Liver (tissue), 8 donors: ENCODE measurements at regions not wholly inside any gene's neighbourhood (a gene's known extent, or its start where the extent isn't known, plus 50 kb on each side); places are given as distances from the start of the nearest gene placed in this dataset.
A peak's percentile ranks its signal among the peaks of the same experiment; 100 is the strongest.

Experiments used
- DNase-seq: peaks from one replicate; pipeline ENCODE4 v3.0.0-alpha.2; 2017; ENCODE audit warnings: low spot score
- H3K27ac ChIP-seq, 2 donors: one replicate each; pipeline ENCODE4 v1.7.0; 2013; ENCODE audit warnings: inconsistent platforms in 2 of 2, low read length in 2 of 2, control low read depth in 1 of 2, low read depth in 1 of 2, mild to moderate bottlenecking in 1 of 2
- H3K27me3 ChIP-seq, 4 donors: one replicate each; pipeline versions ENCODE4 v1.6.1 to v1.7.0; 2013; ENCODE audit warnings: low read length in 3 of 4, inconsistent platforms in 1 of 4, mild to moderate bottlenecking in 1 of 4, moderate library complexity in 1 of 4; ENCODE audit not compliant: control insufficient read depth in 4 of 4, insufficient read depth in 4 of 4
- H3K36me3 ChIP-seq, 4 donors: one replicate each; pipeline versions ENCODE4 v1.6.1 to v1.7.0; 2013; ENCODE audit warnings: low read length in 3 of 4, mild to moderate bottlenecking in 3 of 4, low read depth in 1 of 4, moderate library complexity in 1 of 4; ENCODE audit not compliant: control insufficient read depth in 4 of 4, insufficient read depth in 3 of 4
- H3K4me1 ChIP-seq, 4 donors: one replicate each; pipeline versions ENCODE4 v1.6.1 to v1.7.0; 2013; ENCODE audit warnings: low read length in 3 of 4, mild to moderate bottlenecking in 3 of 4, moderate library complexity in 1 of 4; ENCODE audit not compliant: control insufficient read depth in 4 of 4, insufficient read depth in 4 of 4
- H3K4me3 ChIP-seq, 3 donors: one replicate each; pipeline versions ENCODE4 v1.6.1 to v1.7.0; 2013; ENCODE audit warnings: low read length in 3 of 3, control low read depth in 1 of 3, low read depth in 1 of 3, mild to moderate bottlenecking in 1 of 3
- H3K9ac ChIP-seq, 2 donors: one replicate each; pipeline ENCODE4 v1.7.0; 2013; ENCODE audit warnings: low read length in 2 of 2, mild to moderate bottlenecking in 2 of 2, moderate library complexity in 2 of 2, control low read depth in 1 of 2, low read depth in 1 of 2
- H3K9me3 ChIP-seq, 4 donors: one replicate each; pipeline versions ENCODE4 v1.6.1 to v1.7.0; 2013; ENCODE audit warnings: low read length in 3 of 4; ENCODE audit not compliant: control insufficient read depth in 4 of 4
- EGR1 ChIP-seq, 2 donors: IDR thresholded peaks; 2 replicates each; pipeline ENCODE4 v1.6.1; 2016 to 2018; ENCODE audit warnings: antibody characterized with exemption in 2 of 2, low read depth in 2 of 2
- FOXA1 ChIP-seq: IDR thresholded peaks from 2 replicates; pipeline ENCODE4 v1.6.1; 2016; ENCODE audit warnings: antibody characterized with exemption
- FOXA2 ChIP-seq: IDR thresholded peaks from 2 replicates; pipeline ENCODE4 v1.6.1; 2016; ENCODE audit warnings: antibody characterized with exemption
- GABPA ChIP-seq, 2 donors: IDR thresholded peaks in 1 of 2; conservative IDR thresholded peaks in 1 of 2; 2 replicates each; pipeline ENCODE4 v1.6.1; 2016; ENCODE audit warnings: antibody characterized with exemption in 2 of 2, mild to moderate bottlenecking in 1 of 2, moderate library complexity in 1 of 2
- HNF4A ChIP-seq, 2 donors: conservative IDR thresholded peaks; 2 replicates each; pipeline ENCODE4 v1.6.1; 2016; ENCODE audit warnings: antibody characterized with exemption in 2 of 2, mild to moderate bottlenecking in 2 of 2
- JUND ChIP-seq, 2 donors: IDR thresholded peaks; 2 replicates each; pipeline ENCODE4 v1.6.1; 2016; ENCODE audit warnings: antibody characterized with exemption in 2 of 2
- NR2F2 ChIP-seq: IDR thresholded peaks from 2 replicates; pipeline ENCODE4 v1.6.1; 2016; ENCODE audit warnings: antibody characterized with exemption
- RAD21 ChIP-seq, 2 donors: IDR thresholded peaks; 2 replicates each; pipeline ENCODE4 v1.6.1; 2016; ENCODE audit warnings: antibody characterized with exemption in 2 of 2, mild to moderate bottlenecking in 2 of 2
- RXRA ChIP-seq, 2 donors: IDR thresholded peaks; 2 replicates each; pipeline ENCODE4 v1.6.1; 2017 to 2018; ENCODE audit warnings: antibody characterized with exemption in 2 of 2, mild to moderate bottlenecking in 1 of 2
- SP1 ChIP-seq: IDR thresholded peaks from 2 replicates; pipeline ENCODE4 v1.6.1; 2018; ENCODE audit warnings: antibody characterized with exemption, mild to moderate bottlenecking
- TAF1 ChIP-seq: conservative IDR thresholded peaks from 2 replicates; pipeline ENCODE4 v1.6.1; 2016; ENCODE audit warnings: antibody characterized with exemption, mild to moderate bottlenecking
- WGBS: extraction: QIAGEN DNeasy Blood & Tissue Kit; methylation state at CpG from one replicate; pipeline ENCODE4 v1.1.7; 2013; 5-methylcytosine and 5-hydroxymethylcytosine counted together
- TF ChIP-seq, protein P1 (sequence below): IDR thresholded peaks from 2 replicates; pipeline ENCODE4 v1.6.1; 2016; ENCODE audit warnings: antibody characterized with exemption
- TF ChIP-seq, protein P2 (sequence below): IDR thresholded peaks from 2 replicates; pipeline ENCODE4 v1.6.1; 2016; ENCODE audit warnings: antibody characterized with exemption
- TF ChIP-seq, protein P3 (sequence below): IDR thresholded peaks from 2 replicates; pipeline ENCODE4 v1.6.1; 2016; ENCODE audit warnings: antibody characterized with exemption
- TF ChIP-seq, protein P4 (sequence below): fragments of 150-350 bp; IDR thresholded peaks from 2 replicates; pipeline ENCODE4 v1.5.1; 2017; ENCODE audit warnings: improper control_type of control experiment, low read depth, low read length; ENCODE audit not compliant: missing input control
- TF ChIP-seq, protein P5 (sequence below): IDR thresholded peaks from 2 replicates; pipeline ENCODE4 v1.6.1; 2016; ENCODE audit warnings: antibody characterized with exemption, mild to moderate bottlenecking
- donor health status: healthy.
- donor health status: healthy.
- donor health status: healthy.
- donor health status: healthy.
- donor health status: healthy.

DNA sequence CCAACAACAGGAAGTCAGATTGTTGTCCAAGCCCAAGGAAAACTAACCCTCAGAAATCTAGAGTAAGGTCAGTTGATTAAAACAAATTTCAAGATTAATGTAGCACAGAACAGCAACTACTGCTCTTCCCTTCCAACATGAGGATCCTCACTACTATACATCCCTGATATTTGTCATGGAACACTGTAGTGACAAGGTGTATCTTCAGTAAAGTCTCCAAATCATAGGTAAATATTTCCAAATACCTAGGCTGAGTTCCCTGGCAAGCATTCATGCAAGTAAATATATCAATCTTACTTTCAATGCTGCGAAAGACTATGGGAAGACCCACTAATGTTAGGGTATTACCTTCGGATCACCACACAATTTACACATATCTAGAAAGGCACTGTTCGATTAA is 986.9 kb upstream of the ARRDC3 start:
- TF ChIP-seq JUND (IDR thresholded peaks at IDR 0.05) (no peak), FOXA2 (no peak), RXRA (IDR thresholded peaks at IDR 0.05) (no peak), HNF4A (conservative IDR thresholded peaks at IDR 0.05) (peak in 1 of 2 donors; percentile 29), NR2F2 (no peak), EGR1 (IDR thresholded peaks at IDR 0.05; ENCODE audit: low read depth in 2 of 2) (no peak)
- TF ChIP-seq, protein P1, sequence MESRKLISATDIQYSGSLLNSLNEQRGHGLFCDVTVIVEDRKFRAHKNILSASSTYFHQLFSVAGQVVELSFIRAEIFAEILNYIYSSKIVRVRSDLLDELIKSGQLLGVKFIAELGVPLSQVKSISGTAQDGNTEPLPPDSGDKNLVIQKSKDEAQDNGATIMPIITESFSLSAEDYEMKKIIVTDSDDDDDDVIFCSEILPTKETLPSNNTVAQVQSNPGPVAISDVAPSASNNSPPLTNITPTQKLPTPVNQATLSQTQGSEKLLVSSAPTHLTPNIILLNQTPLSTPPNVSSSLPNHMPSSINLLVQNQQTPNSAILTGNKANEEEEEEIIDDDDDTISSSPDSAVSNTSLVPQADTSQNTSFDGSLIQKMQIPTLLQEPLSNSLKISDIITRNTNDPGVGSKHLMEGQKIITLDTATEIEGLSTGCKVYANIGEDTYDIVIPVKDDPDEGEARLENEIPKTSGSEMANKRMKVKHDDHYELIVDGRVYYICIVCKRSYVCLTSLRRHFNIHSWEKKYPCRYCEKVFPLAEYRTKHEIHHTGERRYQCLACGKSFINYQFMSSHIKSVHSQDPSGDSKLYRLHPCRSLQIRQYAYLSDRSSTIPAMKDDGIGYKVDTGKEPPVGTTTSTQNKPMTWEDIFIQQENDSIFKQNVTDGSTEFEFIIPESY: no peak
- TF ChIP-seq, protein P2, sequence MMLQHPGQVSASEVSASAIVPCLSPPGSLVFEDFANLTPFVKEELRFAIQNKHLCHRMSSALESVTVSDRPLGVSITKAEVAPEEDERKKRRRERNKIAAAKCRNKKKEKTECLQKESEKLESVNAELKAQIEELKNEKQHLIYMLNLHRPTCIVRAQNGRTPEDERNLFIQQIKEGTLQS: no peak
- H3K4me1 ChIP-seq: peaks cover 0 to 24% (median 5%) of the 10 kb centered on the region in 4 donors
- DNase-seq: no peak
- H3K27me3 ChIP-seq: no peaks in the 10 kb centered on the region
- H3K4me3 ChIP-seq: no peak overlapping the region
- 67% methylated on average over 3 of the region's 3 CpGs for WGBS
- H3K9ac ChIP-seq: no peak overlapping the region
- no peaks in the 10 kb centered on the region for H3K36me3 ChIP-seq
- H3K27ac ChIP-seq: peak overlapping the region in 1 of 2 donors; percentile 65
- no peaks in the 10 kb centered on the region for H3K9me3 ChIP-seq

DNA sequence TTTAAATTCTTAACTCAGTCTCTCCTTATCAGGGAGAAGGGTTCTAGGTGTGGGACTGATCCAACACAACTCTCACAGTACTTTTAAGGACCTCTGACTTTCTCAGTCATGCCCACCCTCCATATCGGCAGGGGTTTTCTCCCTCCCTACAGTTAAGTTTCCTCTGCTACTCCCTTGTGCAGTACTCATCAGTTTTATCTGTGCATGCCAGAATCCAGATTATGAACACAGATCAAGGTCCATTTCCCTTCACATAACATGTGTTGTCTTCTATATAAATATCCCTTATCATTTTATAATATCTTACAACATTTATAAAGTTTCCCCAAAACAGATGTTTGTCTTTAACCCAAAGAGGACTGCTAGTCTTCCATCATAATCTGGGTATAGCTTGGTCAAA is 986.5 kb upstream of the ARRDC3 start:
- WGBS: 95% methylated on average over 1 of the region's 1 CpG

DNA sequence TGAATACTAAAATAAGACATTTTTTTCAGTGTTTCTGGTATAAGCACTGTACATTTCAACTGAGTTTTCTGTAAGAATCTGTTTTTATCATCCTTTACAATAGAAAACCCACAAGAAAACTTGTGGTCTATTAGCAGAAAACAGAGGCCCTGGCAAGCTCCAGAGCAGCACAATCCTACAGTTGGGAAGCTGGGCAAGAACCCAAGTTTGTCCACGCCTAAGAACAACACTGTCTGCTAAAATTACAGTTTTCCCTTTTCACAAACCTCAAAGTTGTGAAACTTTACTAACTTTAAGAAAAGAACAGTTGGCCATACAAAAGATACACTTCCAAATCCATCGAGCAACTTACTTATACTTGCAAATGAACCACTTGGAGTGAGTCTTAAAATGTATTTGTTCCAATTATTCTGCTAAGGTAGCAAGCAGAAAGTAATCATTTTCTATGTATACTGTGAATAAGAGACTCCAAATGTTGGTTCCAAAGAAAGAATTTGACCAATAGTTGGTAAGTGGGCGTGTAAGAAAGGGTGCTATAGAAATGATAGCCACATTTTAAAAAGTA is 982.0 kb upstream of the ARRDC3 start:
- no peak overlapping the region for H3K27ac ChIP-seq
- no peak for DNase-seq
- no peaks in the 10 kb centered on the region for H3K9me3 ChIP-seq
- no peaks in the 10 kb centered on the region for H3K36me3 ChIP-seq
- no peak overlapping the region for H3K9ac ChIP-seq
- no peak overlapping the region for H3K4me3 ChIP-seq
- peaks cover 0 to 10% (median 1%) of the 10 kb centered on the region in 4 donors for H3K4me1 ChIP-seq
- TF ChIP-seq TAF1 (no peak), FOXA1 (no peak), RAD21 (IDR thresholded peaks at IDR 0.05) (no peak), GABPA (IDR thresholded peaks at IDR 0.05 in 1 of 2, conservative IDR thresholded peaks at IDR 0.05 in 1 of 2) (no peak), HNF4A (conservative IDR thresholded peaks at IDR 0.05) (no peak), FOXA2 (no peak), SP1 (no peak), RXRA (IDR thresholded peaks at IDR 0.05) (no peak), NR2F2 (no peak)
- TF ChIP-seq, protein P3, sequence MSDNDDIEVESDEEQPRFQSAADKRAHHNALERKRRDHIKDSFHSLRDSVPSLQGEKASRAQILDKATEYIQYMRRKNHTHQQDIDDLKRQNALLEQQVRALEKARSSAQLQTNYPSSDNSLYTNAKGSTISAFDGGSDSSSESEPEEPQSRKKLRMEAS: no peak
- TF ChIP-seq, protein P1: no peak
- TF ChIP-seq, protein P4, sequence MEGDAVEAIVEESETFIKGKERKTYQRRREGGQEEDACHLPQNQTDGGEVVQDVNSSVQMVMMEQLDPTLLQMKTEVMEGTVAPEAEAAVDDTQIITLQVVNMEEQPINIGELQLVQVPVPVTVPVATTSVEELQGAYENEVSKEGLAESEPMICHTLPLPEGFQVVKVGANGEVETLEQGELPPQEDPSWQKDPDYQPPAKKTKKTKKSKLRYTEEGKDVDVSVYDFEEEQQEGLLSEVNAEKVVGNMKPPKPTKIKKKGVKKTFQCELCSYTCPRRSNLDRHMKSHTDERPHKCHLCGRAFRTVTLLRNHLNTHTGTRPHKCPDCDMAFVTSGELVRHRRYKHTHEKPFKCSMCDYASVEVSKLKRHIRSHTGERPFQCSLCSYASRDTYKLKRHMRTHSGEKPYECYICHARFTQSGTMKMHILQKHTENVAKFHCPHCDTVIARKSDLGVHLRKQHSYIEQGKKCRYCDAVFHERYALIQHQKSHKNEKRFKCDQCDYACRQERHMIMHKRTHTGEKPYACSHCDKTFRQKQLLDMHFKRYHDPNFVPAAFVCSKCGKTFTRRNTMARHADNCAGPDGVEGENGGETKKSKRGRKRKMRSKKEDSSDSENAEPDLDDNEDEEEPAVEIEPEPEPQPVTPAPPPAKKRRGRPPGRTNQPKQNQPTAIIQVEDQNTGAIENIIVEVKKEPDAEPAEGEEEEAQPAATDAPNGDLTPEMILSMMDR: no peak
- TF ChIP-seq, protein P2: no peak
- TF ChIP-seq, protein P5, sequence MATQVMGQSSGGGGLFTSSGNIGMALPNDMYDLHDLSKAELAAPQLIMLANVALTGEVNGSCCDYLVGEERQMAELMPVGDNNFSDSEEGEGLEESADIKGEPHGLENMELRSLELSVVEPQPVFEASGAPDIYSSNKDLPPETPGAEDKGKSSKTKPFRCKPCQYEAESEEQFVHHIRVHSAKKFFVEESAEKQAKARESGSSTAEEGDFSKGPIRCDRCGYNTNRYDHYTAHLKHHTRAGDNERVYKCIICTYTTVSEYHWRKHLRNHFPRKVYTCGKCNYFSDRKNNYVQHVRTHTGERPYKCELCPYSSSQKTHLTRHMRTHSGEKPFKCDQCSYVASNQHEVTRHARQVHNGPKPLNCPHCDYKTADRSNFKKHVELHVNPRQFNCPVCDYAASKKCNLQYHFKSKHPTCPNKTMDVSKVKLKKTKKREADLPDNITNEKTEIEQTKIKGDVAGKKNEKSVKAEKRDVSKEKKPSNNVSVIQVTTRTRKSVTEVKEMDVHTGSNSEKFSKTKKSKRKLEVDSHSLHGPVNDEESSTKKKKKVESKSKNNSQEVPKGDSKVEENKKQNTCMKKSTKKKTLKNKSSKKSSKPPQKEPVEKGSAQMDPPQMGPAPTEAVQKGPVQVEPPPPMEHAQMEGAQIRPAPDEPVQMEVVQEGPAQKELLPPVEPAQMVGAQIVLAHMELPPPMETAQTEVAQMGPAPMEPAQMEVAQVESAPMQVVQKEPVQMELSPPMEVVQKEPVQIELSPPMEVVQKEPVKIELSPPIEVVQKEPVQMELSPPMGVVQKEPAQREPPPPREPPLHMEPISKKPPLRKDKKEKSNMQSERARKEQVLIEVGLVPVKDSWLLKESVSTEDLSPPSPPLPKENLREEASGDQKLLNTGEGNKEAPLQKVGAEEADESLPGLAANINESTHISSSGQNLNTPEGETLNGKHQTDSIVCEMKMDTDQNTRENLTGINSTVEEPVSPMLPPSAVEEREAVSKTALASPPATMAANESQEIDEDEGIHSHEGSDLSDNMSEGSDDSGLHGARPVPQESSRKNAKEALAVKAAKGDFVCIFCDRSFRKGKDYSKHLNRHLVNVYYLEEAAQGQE: no peak
- no peaks in the 10 kb centered on the region for H3K27me3 ChIP-seq
- 85% methylated on average over 3 of the region's 3 CpGs for WGBS

More for the DNA sequence above, 986.5 kb upstream of the ARRDC3 start:
- Histone ChIP-seq H3K4me3 (no peak overlapping the region), H3K27ac (peak overlapping the region in 1 of 2 donors; percentile 65), H3K4me1 (peaks cover 0 to 24% (median 5%) of the 10 kb centered on the region in 4 donors), H3K9ac (no peak overlapping the region), H3K36me3 (no peaks in the 10 kb centered on the region), H3K9me3 (no peaks in the 10 kb centered on the region), H3K27me3 (no peaks in the 10 kb centered on the region)
- no peak for DNase-seq
- TF ChIP-seq HNF4A (conservative IDR thresholded peaks at IDR 0.05) (peak; percentile 19 to 42), NR2F2 (no peak), EGR1 (IDR thresholded peaks at IDR 0.05; ENCODE audit: low read depth in 2 of 2) (no peak)
